H1 (cell line): ENCODE measurements at regions not wholly inside any gene's neighbourhood (a gene's known extent, or its start where the extent isn't known, plus 50 kb on each side); places are given as distances from the start of the nearest gene placed in this dataset.

Experiments used
- CTCF ChIA-PET: fragments of 300-600 bp; sonication (Branson Sonifier 250); formaldehyde crosslinking; loops from one replicate; lab custom pipeline; 2021; ENCODE audit not compliant: partially characterized antibody; lab: Charles Lee
- POLR2A ChIA-PET: fragments of 300-600 bp; sonication (Branson Sonifier 250); formaldehyde crosslinking; loops from one replicate; lab custom pipeline; 2021; ENCODE audit warnings: inconsistent platforms; ENCODE audit not compliant: partially characterized antibody; lab: Charles Lee
- DNase-seq, 2 experiments: peaks; one replicate each; pipeline versions ENCODE4 v3.0.0 to v3.0.0-alpha.2; 2010 to 2022; ENCODE audit warnings: low spot score in 2 of 2, low read depth in 1 of 2, mixed read lengths in 1 of 2
- FAIRE-seq: peaks from 2 replicates; lab custom pipeline; 2011; peaks lifted over from hg19 to GRCh38; lab: Jason Lieb, UNC
- H2AFZ ChIP-seq: 2 replicates; pipeline ENCODE4 v1.8.1; 2012; ENCODE audit warnings: low read length, inconsistent platforms
- H2AK5ac ChIP-seq: 2 replicates; pipeline ENCODE4 v1.6.1; 2013; ENCODE audit warnings: low read depth, low read length
- H2BK120ac ChIP-seq: replicated peaks from 2 replicates; pipeline ENCODE3; 2013; ENCODE audit warnings: low read depth, low read length, inconsistent platforms
- H2BK12ac ChIP-seq: 2 replicates; pipeline ENCODE4 v1.6.1; 2013; ENCODE audit warnings: low read depth, low read length
- H2BK15ac ChIP-seq: 2 replicates; pipeline ENCODE4 v1.6.1; 2013; ENCODE audit warnings: low read length
- H2BK20ac ChIP-seq: 2 replicates; pipeline ENCODE4 v1.6.1; 2013; ENCODE audit warnings: low read length
- H2BK5ac ChIP-seq: 2 replicates; pipeline ENCODE4 v1.6.1; 2013; ENCODE audit warnings: low read depth, low read length
- H3K14ac ChIP-seq: 2 replicates; pipeline ENCODE4 v1.6.1; 2013; ENCODE audit warnings: inconsistent platforms; ENCODE audit not compliant: insufficient read length
- H3K18ac ChIP-seq: 2 replicates; pipeline ENCODE4 v1.6.1; 2013; ENCODE audit warnings: low read length; ENCODE audit errors: extremely low read depth
- H3K23ac ChIP-seq: 2 replicates; pipeline ENCODE4 v1.6.1; 2013; ENCODE audit warnings: inconsistent platforms; ENCODE audit not compliant: insufficient read length
- H3K23me2 ChIP-seq: 2 replicates; pipeline ENCODE4 v1.6.1; 2013; ENCODE audit warnings: low read depth, low read length
- H3K27ac ChIP-seq: 2 replicates; pipeline ENCODE4 v1.6.1; 2011; ENCODE audit warnings: low read depth, low read length, inconsistent platforms
- H3K27me3 ChIP-seq, 4 experiments: replicated peaks in 1 of 4; 1 replicate in 1 of 4; 2 replicates in 3 of 4; pipeline versions ENCODE4 v1.6.1 to v1.8.1; 2011 to 2013; ENCODE audit warnings: low read length in 3 of 4, mild to moderate bottlenecking in 3 of 4, inconsistent platforms in 2 of 4, mixed read lengths in 2 of 4, moderate library complexity in 1 of 4; ENCODE audit not compliant: control insufficient read depth in 3 of 4, insufficient read depth in 3 of 4; ENCODE audit errors: extremely low read depth in 1 of 4
- H3K36me3 ChIP-seq, 4 experiments: 2 replicates each; pipeline versions ENCODE4 v1.6.1 to v1.8.1; 2011 to 2013; ENCODE audit warnings: mild to moderate bottlenecking in 4 of 4, low read length in 3 of 4, moderate library complexity in 2 of 4, control low read depth in 1 of 4, inconsistent platforms in 1 of 4; ENCODE audit not compliant: insufficient read depth in 4 of 4, control insufficient read depth in 2 of 4
- H3K4ac ChIP-seq: replicated peaks from 2 replicates; pipeline ENCODE3; 2013; ENCODE audit warnings: low read length, low read depth, mixed read lengths, inconsistent platforms; ENCODE audit not compliant: insufficient read length
- H3K4me1 ChIP-seq, 4 experiments: replicated peaks in 1 of 4; 1 replicate in 1 of 4; 2 replicates in 3 of 4; pipeline versions ENCODE4 v1.6.1 to v1.8.1; 2011 to 2013; ENCODE audit warnings: low read length in 3 of 4, inconsistent platforms in 2 of 4, mixed read lengths in 1 of 4; ENCODE audit not compliant: insufficient read depth in 4 of 4, control insufficient read depth in 3 of 4
- H3K4me2 ChIP-seq, 2 experiments: 2 replicates each; pipeline versions ENCODE4 v1.6.1 to v1.8.1; 2011 to 2013; ENCODE audit warnings: low read depth in 2 of 2, low read length in 2 of 2, control low read depth in 1 of 2, inconsistent platforms in 1 of 2, mild to moderate bottlenecking in 1 of 2; ENCODE audit not compliant: insufficient read depth in 1 of 2
- H3K4me3 ChIP-seq, 4 experiments: fragments of 200-600, 300-600 bp in 1 of 4; sonication (generic), shearing (Covaris generic), sonication (Bioruptor Twin) in 1 of 4; 2 replicates each; pipeline versions ENCODE4 v1.5.1 to v1.8.1; 2011 to 2016; ENCODE audit warnings: low read length in 4 of 4, low read depth in 3 of 4, control low read depth in 2 of 4, inconsistent platforms in 2 of 4, mild to moderate bottlenecking in 2 of 4, mixed read lengths in 1 of 4, moderate library complexity in 1 of 4; ENCODE audit not compliant: insufficient read depth in 2 of 4; ENCODE audit errors: extremely low read depth in 1 of 4
- H3K56ac ChIP-seq: replicated peaks from 2 replicates; pipeline ENCODE3; 2013; ENCODE audit warnings: low read depth, mild to moderate bottlenecking, mixed read lengths, low read length, inconsistent platforms; ENCODE audit not compliant: insufficient read length
- H3K79me1 ChIP-seq: 2 replicates; pipeline ENCODE4 v1.6.1; 2013; ENCODE audit warnings: low read depth, low read length, control low read depth
- H3K79me2 ChIP-seq, 2 experiments: 2 replicates each; pipeline versions ENCODE4 v1.6.1 to v1.8.1; 2012 to 2013; ENCODE audit warnings: low read length in 2 of 2, mild to moderate bottlenecking in 2 of 2, inconsistent platforms in 1 of 2; ENCODE audit not compliant: insufficient read depth in 2 of 2, control insufficient read depth in 1 of 2
- H3K9ac ChIP-seq, 4 experiments: replicated peaks in 1 of 4; 1 replicate in 1 of 4; 2 replicates in 3 of 4; pipeline versions ENCODE4 v1.6.1 to v1.8.1; 2011 to 2013; ENCODE audit warnings: low read depth in 3 of 4, low read length in 3 of 4, control low read depth in 2 of 4, mild to moderate bottlenecking in 2 of 4, moderate library complexity in 2 of 4, inconsistent platforms in 1 of 4; ENCODE audit errors: extremely low read depth in 1 of 4
- H3K9me3 ChIP-seq, 2 experiments: 2 replicates each; pipeline versions ENCODE4 v1.6.1 to v1.8.1; 2012 to 2013; ENCODE audit warnings: mild to moderate bottlenecking in 2 of 2, moderate library complexity in 2 of 2, control low read depth in 1 of 2, inconsistent platforms in 1 of 2, low read depth in 1 of 2, low read length in 1 of 2, mixed read lengths in 1 of 2; ENCODE audit not compliant: insufficient read depth in 2 of 2
- H4K20me1 ChIP-seq, 2 experiments: replicated peaks in 1 of 2; 2 replicates each; pipeline versions ENCODE3 to v1.8.1; 2011 to 2013; ENCODE audit warnings: inconsistent platforms in 2 of 2, low read length in 2 of 2, mild to moderate bottlenecking in 1 of 2; ENCODE audit not compliant: insufficient read depth in 2 of 2, control insufficient read depth in 1 of 2
- H4K5ac ChIP-seq: 2 replicates; pipeline ENCODE4 v1.6.1; 2013; ENCODE audit warnings: low read length, low read depth, mixed read lengths, inconsistent platforms; ENCODE audit not compliant: insufficient read length
- H4K8ac ChIP-seq: 2 replicates; pipeline ENCODE4 v1.8.0; 2013; ENCODE audit warnings: mild to moderate bottlenecking, moderate library complexity, low read length, inconsistent platforms; ENCODE audit not compliant: insufficient read depth; ENCODE audit errors: extremely low read depth
- H4K91ac ChIP-seq: replicated peaks from 2 replicates; pipeline ENCODE3; 2013; ENCODE audit warnings: low read length, mixed read lengths, inconsistent platforms; ENCODE audit not compliant: insufficient read length
- CHD1 ChIP-seq: IDR thresholded peaks from 2 replicates; pipeline ENCODE4 v1.6.1; 2012; ENCODE audit warnings: low read depth, low read length, improper control_type of control experiment
- CTBP2 ChIP-seq: IDR thresholded peaks from 2 replicates; pipeline ENCODE4 v1.7.0; 2011; ENCODE audit warnings: borderline replicate concordance, mild to moderate bottlenecking, moderate library complexity, mixed read lengths, low read length; ENCODE audit not compliant: insufficient read depth, insufficient read length
- CTCF ChIP-seq, 3 experiments: IDR thresholded peaks; 1 replicate in 2 of 3; 2 replicates in 1 of 3; pipeline versions ENCODE4 v1.5.1 to v1.6.1; 2011; ENCODE audit warnings: low read length in 3 of 3, mild to moderate bottlenecking in 3 of 3, inconsistent platforms in 2 of 3, low read depth in 1 of 3, moderate library complexity in 1 of 3; ENCODE audit not compliant: insufficient read depth in 1 of 3; ENCODE audit errors: control extremely low read depth in 1 of 3
- EZH2 ChIP-seq: fragments of 200-600 bp; sonication (generic); IDR thresholded peaks from 2 replicates; pipeline ENCODE4 v1.7.1; 2012; ENCODE audit warnings: low read depth, mild to moderate bottlenecking, moderate library complexity, low read length, inconsistent platforms; ENCODE audit not compliant: severe bottlenecking
- JUN ChIP-seq: IDR thresholded peaks from 2 replicates; pipeline ENCODE4 v1.6.1; 2011; ENCODE audit warnings: low read depth, mild to moderate bottlenecking, improper control_type of control experiment, low read length
- RAD21 ChIP-seq, 2 experiments: IDR thresholded peaks in 1 of 2; conservative IDR thresholded peaks in 1 of 2; 2 replicates each; pipeline ENCODE4 v1.6.1; 2011; ENCODE audit warnings: low read depth in 2 of 2, low read length in 2 of 2, improper control_type of control experiment in 1 of 2, inconsistent platforms in 1 of 2, mild to moderate bottlenecking in 1 of 2, moderate library complexity in 1 of 2
- RBBP5 ChIP-seq: IDR thresholded peaks from 2 replicates; pipeline ENCODE4 v1.7.1; 2012; ENCODE audit warnings: low read depth, mild to moderate bottlenecking, inconsistent platforms, low read length, moderate library complexity, borderline replicate concordance
- SIX5 ChIP-seq: IDR thresholded peaks from 2 replicates; pipeline ENCODE4 v1.6.1; 2011; ENCODE audit warnings: mild to moderate bottlenecking, low read depth, low read length
- TAF1 ChIP-seq: IDR thresholded peaks from 2 replicates; pipeline ENCODE4 v1.6.1; 2011; ENCODE audit warnings: mild to moderate bottlenecking, low read depth, low read length
- TEAD4 ChIP-seq: IDR thresholded peaks from 2 replicates; pipeline ENCODE4 v1.6.1; 2012; ENCODE audit warnings: low read depth, low read length, inconsistent platforms, mixed read lengths
- WGBS, 2 experiments: shearing (Covaris generic) in 1 of 2; methylation state at CpG; one replicate each; pipeline versions ENCODE4 v1.1.6 to v1.1.7; 2013 to 2015; ENCODE audit warnings: low lambda C conversion rate in 2 of 2, mixed read lengths in 2 of 2, inconsistent platforms in 1 of 2, low coverage in 1 of 2, missing lambda C conversion rate in 1 of 2; ENCODE audit not compliant: insufficient replicate concordance in 2 of 2, insufficient coverage in 1 of 2, insufficient read length in 1 of 2; ENCODE audit errors: extremely low coverage in 1 of 2, missing lambda C conversion rate in 1 of 2; 5-methylcytosine and 5-hydroxymethylcytosine counted together

- no peak overlapping the region for H3K9ac ChIP-seq
- peak overlapping the region in 1 of 4 experiments; percentile 6; a peak in 1 of 8 replicates for H3K4me3 ChIP-seq
- H3K23ac ChIP-seq, result no peak overlapping the region
- no peak overlapping the region for H3K14ac ChIP-seq
- H3K4me2 ChIP-seq, result peak overlapping the region in 1 of 2 experiments; percentile 41; a peak in 2 of 4 replicates
- H3K56ac ChIP-seq, result no peak overlapping the region
- no peak overlapping the region for H2BK12ac ChIP-seq
- no peak overlapping the region for H2AFZ ChIP-seq
- FAIRE-seq, result no peak
- H3K18ac ChIP-seq, result no peak overlapping the region
- no peak overlapping the region for H2AK5ac ChIP-seq
- POLR2A ChIA-PET, result interaction anchor here (0.5 to 1.6 kb wide), 2 partner anchors 9 to 50 kb away, joined by 3 to 4 read pairs; no protein-coding TSS in a partner anchor
- H3K36me3 ChIP-seq, result no peaks in the 10 kb centered on the region
- no peaks in the 10 kb centered on the region for H3K23me2 ChIP-seq
- no peak overlapping the region for H2BK120ac ChIP-seq
- no peaks in the 10 kb centered on the region for H3K27me3 ChIP-seq
- no peak overlapping the region for H3K27ac ChIP-seq
- no peaks in the 10 kb centered on the region for H3K79me1 ChIP-seq
- no peaks in the 10 kb centered on the region for H3K79me2 ChIP-seq
- H2BK20ac ChIP-seq, result no peak overlapping the region
- no peak overlapping the region for H4K8ac ChIP-seq
- 63% methylated on average over 9 of the region's 9 CpGs; no CpG with 5 or more reads in 1 of the 2 experiments for WGBS, 2 experiments
- no peak overlapping the region for H2BK5ac ChIP-seq
- H3K4ac ChIP-seq, result no peak overlapping the region
- H4K20me1 ChIP-seq, result no peaks in the 10 kb centered on the region
- H3K9me3 ChIP-seq, result no peaks in the 10 kb centered on the region
- CTCF ChIA-PET, result interaction anchor here (1.2 to 5.6 kb wide), 2 partner anchors 12 to 28 kb away, joined by 3 to 27 read pairs; no protein-coding TSS in a partner anchor
- no peak for DNase-seq
- no peak overlapping the region for H4K91ac ChIP-seq
- no peak overlapping the region for H4K5ac ChIP-seq
- peaks cover 4 to 16% (median 5%) of the 10 kb centered on the region in 4 experiments; a peak in 6 of 7 replicates for H3K4me1 ChIP-seq
- no peak overlapping the region for H2BK15ac ChIP-seq
- no peak for TF ChIP-seq JUN
- TF ChIP-seq EZH2, result no peak
- no peak for TF ChIP-seq TAF1
- TF ChIP-seq CHD1, result no peak
- no peak for TF ChIP-seq TEAD4
- no peak for TF ChIP-seq RAD21 (IDR thresholded peaks at IDR 0.05 in 1 of 2, conservative IDR thresholded peaks at IDR 0.05 in 1 of 2; ENCODE audit: low read depth in 2 of 2, low read length in 2 of 2)
- no peak for TF ChIP-seq SIX5
- TF ChIP-seq CTBP2, result no peak
- TF ChIP-seq CTCF (IDR thresholded peaks at IDR 0.05; ENCODE audit: control extremely low read depth in 1 of 3, insufficient read depth in 1 of 3, low read depth in 1 of 3, low read length in 3 of 3), result no peak
- no peak for TF ChIP-seq RBBP5
Observed at GRCh38 chr3:64995857-64996551, 308.2 kb upstream of the ADAMTS9 start.
